ENCODE measurements at regions not wholly inside any gene's neighbourhood (a gene's known extent, or its start where the extent isn't known, plus 50 kb on each side); places are given as distances from the start of the nearest gene placed in this dataset.

DNA sequence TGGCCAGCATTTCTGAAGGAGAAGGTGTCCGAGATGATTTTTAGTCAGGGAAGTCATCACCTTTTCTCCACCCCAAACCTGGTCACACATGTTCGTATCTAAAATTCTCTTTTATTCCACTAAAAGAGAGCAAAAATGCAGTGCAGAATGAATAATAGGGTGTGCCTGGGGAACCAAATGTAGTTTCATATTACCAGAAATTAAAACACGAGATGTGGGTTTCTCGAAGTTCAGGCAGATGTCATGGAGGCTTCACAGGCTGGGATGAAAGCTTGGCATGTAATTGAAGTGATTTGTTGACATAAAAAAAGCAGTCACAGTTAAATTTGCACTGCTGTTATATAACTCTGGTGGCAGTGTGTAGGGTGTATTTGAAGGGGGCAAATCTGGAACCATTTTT lies 165.5 kb upstream of the PDE5A start:
- Histone ChIP-seq H3K9me3 (replicated peaks; ENCODE audit: control insufficient read depth, insufficient read depth, low read depth, low read length) (no peaks in the 10 kb centered on the region), H3K9me1 (ENCODE audit: control insufficient read depth, insufficient read depth, low read length) (no peaks in the 10 kb centered on the region), H3K27me3 (ENCODE audit: control insufficient read depth in 2 of 2, insufficient read depth in 2 of 2, low read length in 2 of 2) (no peaks in the 10 kb centered on the region), H3K79me2 (ENCODE audit: control insufficient read depth, insufficient read depth, low read length) (no peaks in the 10 kb centered on the region), H3K4me3 (no peak overlapping the region), H3K4me2 (ENCODE audit: insufficient read depth, low read length) (no peak overlapping the region), H3K9ac (ENCODE audit: insufficient read depth in 1 of 2, low read depth in 2 of 2, low read length in 2 of 2) (no peak overlapping the region), H3K4me1 (replicated peaks in 1 of 2; ENCODE audit: control insufficient read depth in 2 of 2, insufficient read depth in 2 of 2, low read length in 2 of 2) (no peaks in the 10 kb centered on the region), H3K36me3 (ENCODE audit: control insufficient read depth, insufficient read depth, low read length) (no peaks in the 10 kb centered on the region), H2AFZ (ENCODE audit: low read depth, low read length) (no peak overlapping the region), H4K20me1 (replicated peaks; ENCODE audit: control insufficient read depth, insufficient read depth, low read length) (no peaks in the 10 kb centered on the region), H3K27ac (ENCODE audit: extremely low read depth, low read depth, low read length) (no peak overlapping the region)
- ChIA-PET POLR2A (no interaction called here), CTCF (ENCODE audit: low intra/inter-chr PET ratio) (no interaction called here)
- intact Hi-C loops (cut with micrococcal nuclease) = no loop called here
- BruUV-seq (replicated peaks) = no TSS peak
- 4% methylated on average over 4 of the region's 4 CpGs for WGBS (ENCODE audit: insufficient coverage, low coverage, missing lambda C conversion rate)
- DNase-seq (ENCODE audit: extremely low read depth in 1 of 4, low spot score in 3 of 4) = no peak
- no peak for ATAC-seq
- TF ChIP-seq E2F3 (CRISPR knock-in tag; IDR thresholded peaks at IDR 0.05) (no peak), SMC3 (conservative IDR thresholded peaks at IDR 0.05; ENCODE audit: insufficient read depth, low read depth, low read length) (no peak), CXXC5 (CRISPR knock-in tag; IDR thresholded peaks at IDR 0.05) (no peak)
- TF ChIP-seq, protein P1, sequence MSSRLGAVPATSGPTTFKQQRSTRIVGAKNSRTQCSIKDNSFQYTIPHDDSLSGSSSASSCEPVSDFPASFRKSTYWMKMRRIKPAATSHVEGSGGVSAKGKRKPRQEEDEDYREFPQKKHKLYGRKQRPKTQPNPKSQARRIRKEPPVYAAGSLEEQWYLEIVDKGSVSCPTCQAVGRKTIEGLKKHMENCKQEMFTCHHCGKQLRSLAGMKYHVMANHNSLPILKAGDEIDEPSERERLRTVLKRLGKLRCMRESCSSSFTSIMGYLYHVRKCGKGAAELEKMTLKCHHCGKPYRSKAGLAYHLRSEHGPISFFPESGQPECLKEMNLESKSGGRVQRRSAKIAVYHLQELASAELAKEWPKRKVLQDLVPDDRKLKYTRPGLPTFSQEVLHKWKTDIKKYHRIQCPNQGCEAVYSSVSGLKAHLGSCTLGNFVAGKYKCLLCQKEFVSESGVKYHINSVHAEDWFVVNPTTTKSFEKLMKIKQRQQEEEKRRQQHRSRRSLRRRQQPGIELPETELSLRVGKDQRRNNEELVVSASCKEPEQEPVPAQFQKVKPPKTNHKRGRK (tag; IDR thresholded peaks at IDR 0.05) = no peak
- no peak for FAIRE-seq
- in situ Hi-C loops (cut with MboI) = no loop called here

All from K562 (cell line).